ENCODE measurements at regions not wholly inside any gene's neighbourhood (a gene's known extent, or its start where the extent isn't known, plus 50 kb on each side); places are given as distances from the start of the nearest gene placed in this dataset.
"Not testable (repeated sequence)": the region's sequence is repeated elsewhere in the genome, so short reads cannot be mapped to it uniquely, and the experiment has no call there.

GRCh38 chr2:49298693-49299092, 144.4 kb upstream of the FSHR start:
- TF ChIP-seq CTCF, POLR2A (IDR thresholded peaks at IDR 0.05): not testable (repeated sequence)
